ENCODE measurements at regions not wholly inside any gene's neighbourhood (a gene's known extent, or its start where the extent isn't known, plus 50 kb on each side); places are given as distances from the start of the nearest gene placed in this dataset.
A peak's percentile ranks its signal among the peaks of the same experiment; 100 is the strongest.

- no peak for DNase-seq (ENCODE audit: low spot score)
Measured at GRCh38 chr4:32569861-32570260, 1849.7 kb downstream of the PCDH7 start.

GRCh38 chr4:32572366-32572765, 1852.2 kb downstream of the PCDH7 start:
- no peak for DNase-seq (ENCODE audit: low spot score)

DNA sequence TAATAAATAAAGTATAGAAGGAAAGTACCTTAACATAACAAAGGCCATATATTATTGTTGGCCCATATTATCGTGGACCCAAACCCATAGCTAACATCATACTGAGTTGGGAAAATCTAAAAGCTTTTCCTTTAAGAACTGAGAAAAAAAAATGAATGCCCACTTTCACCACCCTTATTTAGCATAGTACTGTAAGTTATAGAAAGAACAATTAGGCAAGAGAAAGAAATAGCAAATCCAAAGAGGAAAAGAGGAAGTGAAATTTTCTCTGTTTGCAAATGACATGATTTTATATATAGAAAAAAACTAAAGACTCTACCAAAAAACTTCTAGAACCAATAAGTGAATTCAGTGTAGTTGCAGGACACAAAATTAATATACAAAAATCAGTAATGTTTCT, 1854.6 kb downstream of the PCDH7 start:
- no peak for DNase-seq (ENCODE audit: low spot score)

DNA sequence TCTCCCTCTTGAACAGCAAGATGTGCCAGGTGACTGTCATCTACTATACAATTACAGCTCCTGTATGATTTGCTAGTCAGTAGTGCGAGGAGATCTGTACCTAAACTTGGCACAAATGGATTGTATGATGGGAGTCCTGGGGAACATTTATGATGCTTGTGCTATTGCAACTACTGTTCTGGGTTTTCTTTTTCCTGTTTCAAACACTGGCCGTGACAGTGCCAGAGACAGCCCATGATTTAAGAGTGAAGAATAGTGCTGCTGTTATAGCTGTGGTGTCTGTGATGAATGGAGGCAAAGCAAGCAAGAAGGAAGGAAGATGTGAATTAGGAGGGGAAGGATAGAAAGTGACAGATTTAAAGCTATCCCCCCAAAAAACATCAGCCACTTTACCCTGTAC, 1868.9 kb downstream of the PCDH7 start:
- no peak for DNase-seq (ENCODE audit: low spot score)

- no peak for DNase-seq (ENCODE audit: low spot score)
Measured at GRCh38 chr4:32589853-32590252, 1869.7 kb downstream of the PCDH7 start.

GRCh38 chr4:32597354-32597753, 1877.2 kb downstream of the PCDH7 start:
- DNase-seq (ENCODE audit: low spot score) = no peak

DNA sequence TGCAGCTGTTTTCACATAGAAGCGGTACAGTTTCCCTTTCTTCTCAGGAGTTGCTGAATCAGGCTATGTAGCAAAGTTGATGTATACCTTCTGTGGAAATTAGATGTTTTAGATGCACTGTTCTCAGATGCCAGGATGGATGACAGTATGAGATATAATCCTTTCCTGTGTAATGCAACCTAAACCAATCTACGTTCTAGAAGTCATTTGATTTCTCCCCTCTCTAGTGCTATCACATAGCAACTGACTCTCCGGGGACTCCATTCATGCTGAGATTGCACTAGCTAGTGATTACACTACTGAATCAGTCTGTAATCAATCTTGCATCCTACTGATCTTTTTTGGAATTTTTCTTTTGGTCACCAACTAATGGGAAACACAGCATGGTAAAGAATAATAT, 1881.7 kb downstream of the PCDH7 start:
- no peak for DNase-seq (ENCODE audit: low spot score)

GRCh38 chr4:32607978-32608377, 1887.8 kb downstream of the PCDH7 start:
- DNase-seq (ENCODE audit: low spot score) = no peak

- DNase-seq (ENCODE audit: low spot score) = no peak
Measured at GRCh38 chr4:32624943-32625603, 1904.9 kb downstream of the PCDH7 start.

- DNase-seq (ENCODE audit: low spot score) = no peak
Measured at GRCh38 chr4:32625687-32626337, 1905.6 kb downstream of the PCDH7 start.

DNA sequence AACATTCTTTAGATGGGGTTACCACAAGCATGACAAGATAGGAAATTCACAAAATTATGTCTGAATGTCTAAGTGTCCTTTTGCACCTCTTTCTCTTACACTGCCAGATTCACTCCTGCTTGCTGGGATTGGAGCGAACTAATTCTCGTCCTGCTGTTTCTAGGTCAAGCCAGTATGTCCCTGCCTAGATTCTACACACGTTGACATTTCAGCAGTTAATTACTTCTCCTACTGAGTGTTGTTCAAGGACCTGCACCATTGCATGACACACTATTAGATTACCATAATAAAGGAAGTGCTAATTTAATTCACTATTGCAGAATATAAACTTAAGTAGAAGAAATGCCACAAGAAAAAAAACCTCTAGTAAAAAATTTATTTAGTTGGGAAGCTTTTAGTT, 1911.7 kb downstream of the PCDH7 start:
- no peak for DNase-seq (ENCODE audit: low spot score)

DNA sequence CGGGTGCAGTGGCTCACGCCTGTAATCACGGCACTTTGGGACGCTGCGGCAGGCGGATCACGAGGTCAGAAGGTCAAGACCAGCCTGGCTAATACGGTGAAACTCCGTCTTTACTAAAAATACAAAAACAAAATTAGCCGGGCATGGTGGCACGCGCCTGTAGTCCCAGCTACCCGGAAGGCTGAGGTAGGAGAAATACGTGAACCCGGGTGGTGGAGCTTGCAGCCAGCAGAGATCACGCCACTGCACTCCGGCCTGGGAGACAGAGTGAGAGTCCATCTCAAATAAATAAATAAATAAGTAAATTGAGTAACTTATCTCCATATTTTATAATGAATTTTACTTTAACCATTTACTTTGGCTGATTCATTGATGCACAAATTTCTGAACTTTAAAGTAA, 1913.3 kb downstream of the PCDH7 start:
- no peak for DNase-seq (ENCODE audit: low spot score)

GRCh38 chr4:32645653-32646052, 1925.5 kb downstream of the PCDH7 start:
- no peak for DNase-seq (ENCODE audit: low spot score)

GRCh38 chr4:32658019-32658418, 1937.8 kb downstream of the PCDH7 start:
- no peak for DNase-seq (ENCODE audit: low spot score)

GRCh38 chr4:32661229-32661628, 1941.1 kb downstream of the PCDH7 start:
- DNase-seq (ENCODE audit: low spot score) = no peak

- DNase-seq (ENCODE audit: low spot score) = no peak
Measured at GRCh38 chr4:32662803-32663202, 1942.6 kb downstream of the PCDH7 start.

DNA sequence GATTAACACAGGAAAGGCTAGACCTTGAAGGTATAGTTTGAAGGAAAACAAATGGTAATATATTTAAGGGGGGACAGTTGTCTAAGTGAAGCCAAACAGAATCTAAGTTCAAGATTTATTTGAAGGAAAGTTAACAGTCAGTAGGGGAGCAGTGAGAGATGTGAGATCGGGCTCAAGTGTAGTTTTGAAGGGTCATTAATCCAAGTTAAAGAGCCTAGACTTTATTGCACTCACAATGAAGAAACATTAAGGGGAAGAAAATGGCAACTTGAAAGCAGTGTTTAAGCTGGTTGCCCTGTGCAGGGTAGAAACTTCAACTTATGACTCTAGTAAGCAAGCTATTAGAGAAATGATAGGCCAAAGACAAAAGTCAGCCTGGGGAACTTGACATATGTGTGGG, 1952.2 kb downstream of the PCDH7 start:
- DNase-seq (ENCODE audit: low spot score) = no peak

- DNase-seq (ENCODE audit: low spot score) = no peak
Measured at GRCh38 chr4:32680946-32681345, 1960.8 kb downstream of the PCDH7 start.

DNA sequence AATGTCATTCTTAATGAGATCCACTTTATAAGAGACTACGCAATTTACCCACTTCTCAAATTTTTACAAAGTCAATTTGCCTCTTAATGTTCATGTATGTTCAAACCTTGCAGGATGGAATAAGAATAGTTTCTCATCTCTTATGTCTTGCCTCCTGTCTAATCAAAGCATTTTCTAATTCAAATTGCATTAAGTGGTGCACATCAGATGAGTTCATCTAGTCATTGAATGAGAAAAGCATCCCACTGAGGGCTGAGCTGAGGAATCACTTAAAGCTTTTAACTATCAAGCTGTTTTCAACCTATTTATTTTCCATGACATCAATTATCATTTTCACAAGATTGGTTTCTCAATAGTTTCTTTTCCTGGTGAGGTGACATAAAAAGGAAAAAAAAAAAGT, 1964.0 kb downstream of the PCDH7 start:
- DNase-seq (ENCODE audit: low spot score) = no peak

GRCh38 chr4:32686123-32686522, 1966.0 kb downstream of the PCDH7 start:
- DNase-seq (ENCODE audit: low spot score) = no peak

DNA sequence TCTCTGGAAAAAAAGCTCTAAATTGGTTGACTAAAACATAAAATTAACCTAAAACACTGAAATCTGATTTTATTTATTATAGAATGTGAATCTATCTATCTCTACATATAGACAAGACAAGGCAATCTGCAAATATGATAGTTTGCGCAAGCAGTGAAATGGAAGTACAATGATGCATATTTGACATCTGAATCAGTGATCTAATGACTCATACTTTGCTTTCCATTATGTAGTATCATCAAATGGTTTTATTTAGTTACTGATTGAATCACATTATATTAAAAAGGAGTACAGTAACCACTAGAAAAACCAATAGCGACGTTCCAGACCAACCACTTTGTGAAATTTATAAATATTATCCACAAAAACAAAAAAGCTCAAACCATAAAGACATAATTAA, 1969.3 kb downstream of the PCDH7 start:
- peak; percentile 2 for DNase-seq (ENCODE audit: low spot score)

GRCh38 chr4:32697281-32697814, 1977.2 kb downstream of the PCDH7 start:
- no peak for DNase-seq (ENCODE audit: low spot score)

- DNase-seq (ENCODE audit: low spot score) = no peak
Measured at GRCh38 chr4:32700838-32701237, 1980.7 kb downstream of the PCDH7 start.

DNA sequence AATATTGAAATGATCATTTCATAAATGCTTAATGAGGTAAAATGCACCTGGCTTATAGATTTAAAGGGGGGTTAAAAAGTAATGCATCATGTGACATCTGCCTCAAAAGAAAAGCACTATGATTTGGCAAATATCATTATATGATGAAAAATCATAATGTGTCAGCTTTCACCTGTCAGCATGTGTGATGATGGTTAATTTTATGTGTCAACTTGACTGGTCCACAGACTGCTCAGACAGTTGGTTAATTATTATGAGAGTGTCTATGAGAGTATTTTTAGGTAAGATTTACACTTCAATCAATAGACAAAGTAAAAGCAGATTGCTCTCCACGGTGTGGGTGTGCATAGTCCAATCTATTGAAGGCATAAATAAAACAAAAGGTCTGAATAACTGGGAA, 1986.7 kb downstream of the PCDH7 start:
- DNase-seq (ENCODE audit: low spot score) = no peak

All from COLO829 (cell line).